ENCODE measurements at regions not wholly inside any gene's neighbourhood (a gene's known extent, or its start where the extent isn't known, plus 50 kb on each side); places are given as distances from the start of the nearest gene placed in this dataset.
"Not testable (repeated sequence)": the region's sequence is repeated elsewhere in the genome, so short reads cannot be mapped to it uniquely, and the experiment has no call there.

- WGBS, 5 donors = 28 to 55% (median 44%) methylated on average over 3 of the region's 3 CpGs
- no peaks in the 10 kb centered on the region for H3K9me3 ChIP-seq
- H3K27me3 ChIP-seq = no peaks in the 10 kb centered on the region
- no peak overlapping the region for H3K4me3 ChIP-seq
- no peaks in the 10 kb centered on the region for H3K4me1 ChIP-seq
- intact Hi-C loops (cut with DNase I; ENCODE audit: low total_unique reads) = no loop called here
- H3K36me3 ChIP-seq = no peaks in the 10 kb centered on the region
- H3K27ac ChIP-seq = no peak overlapping the region
- TF ChIP-seq EP300 (IDR thresholded peaks at IDR 0.05) (no peak), POLR2A (IDR thresholded peaks at IDR 0.05) (no peak), CTCF (IDR thresholded peaks at IDR 0.05) (no peak), POLR2AphosphoS5 (IDR thresholded peaks at IDR 0.05) (no peak)
- no peak for DNase-seq
Measured at GRCh38 chr5:67897431-67897830, 318.1 kb upstream of the PIK3R1 start.

- TF ChIP-seq CTCF (IDR thresholded peaks at IDR 0.05) (no peak), POLR2AphosphoS5 (IDR thresholded peaks at IDR 0.05) (no peak), EP300 (IDR thresholded peaks at IDR 0.05) (no peak), POLR2A (IDR thresholded peaks at IDR 0.05) (no peak)
- Histone ChIP-seq H3K27ac (no peak overlapping the region), H3K4me3 (no peak overlapping the region), H3K27me3 (no peaks in the 10 kb centered on the region), H3K36me3 (no peaks in the 10 kb centered on the region), H3K4me1 (no peaks in the 10 kb centered on the region), H3K9me3 (no peaks in the 10 kb centered on the region)
- intact Hi-C loops (cut with DNase I; ENCODE audit: low total_unique reads) = no loop called here
- 26 to 36% (median 29%) methylated on average over 2 of the region's 2 CpGs for WGBS, 5 donors
- DNase-seq = no peak
Measured at GRCh38 chr5:67896930-67897313, 318.6 kb upstream of the PIK3R1 start.

- Histone ChIP-seq H3K36me3 (no peaks in the 10 kb centered on the region), H3K4me1 (no peaks in the 10 kb centered on the region), H3K4me3 (no peak overlapping the region), H3K27me3 (no peaks in the 10 kb centered on the region), H3K9me3 (no peaks in the 10 kb centered on the region), H3K27ac (no peak overlapping the region)
- intact Hi-C loops (cut with DNase I; ENCODE audit: low total_unique reads) = no loop called here
- DNase-seq = no peak
- TF ChIP-seq CTCF (IDR thresholded peaks at IDR 0.05) (no peak), EP300 (IDR thresholded peaks at IDR 0.05) (no peak), POLR2AphosphoS5 (IDR thresholded peaks at IDR 0.05) (no peak), POLR2A (IDR thresholded peaks at IDR 0.05) (no peak)
- WGBS, 5 donors = 81 to 90% (median 83%) methylated on average over 3 of the region's 3 CpGs
Measured at GRCh38 chr5:67896311-67896929, 319.1 kb upstream of the PIK3R1 start.

- 81 to 93% (median 86%) methylated on average over 7 to 14 of the region's 15 CpGs; no CpG with 5 or more reads in 1 of the 5 donors for WGBS, 5 donors
- DNase-seq; H3K9me3 ChIP-seq; H3K27me3 ChIP-seq; H3K36me3 ChIP-seq; intact Hi-C loops (cut with DNase I; ENCODE audit: low total_unique reads); H3K4me1 ChIP-seq; H3K27ac ChIP-seq; H3K4me3 ChIP-seq: not testable (repeated sequence)
Measured at GRCh38 chr5:67889870-67890269, 325.7 kb upstream of the PIK3R1 start.

- TF ChIP-seq POLR2AphosphoS5 (IDR thresholded peaks at IDR 0.05) (no peak), POLR2A (IDR thresholded peaks at IDR 0.05) (no peak), EP300 (IDR thresholded peaks at IDR 0.05) (no peak), CTCF (IDR thresholded peaks at IDR 0.05) (no peak)
- peak in 1 of 2 donors; percentile 16 for DNase-seq
- Histone ChIP-seq H3K9me3 (no peaks in the 10 kb centered on the region), H3K27me3 (no peaks in the 10 kb centered on the region), H3K27ac (no peak overlapping the region), H3K36me3 (no peaks in the 10 kb centered on the region), H3K4me3 (no peak overlapping the region), H3K4me1 (no peaks in the 10 kb centered on the region)
- WGBS, 5 donors = 30 to 55% (median 44%) methylated on average over 1 of the region's 1 CpG
- intact Hi-C loops (cut with DNase I; ENCODE audit: low total_unique reads) = no loop called here
Measured at GRCh38 chr5:67887748-67888161, 327.8 kb upstream of the PIK3R1 start.

Measured in stomach (tissue), 8 donors.